ENCODE measurements at regions not wholly inside any gene's neighbourhood (a gene's known extent, or its start where the extent isn't known, plus 50 kb on each side); places are given as distances from the start of the nearest gene placed in this dataset.

DNA sequence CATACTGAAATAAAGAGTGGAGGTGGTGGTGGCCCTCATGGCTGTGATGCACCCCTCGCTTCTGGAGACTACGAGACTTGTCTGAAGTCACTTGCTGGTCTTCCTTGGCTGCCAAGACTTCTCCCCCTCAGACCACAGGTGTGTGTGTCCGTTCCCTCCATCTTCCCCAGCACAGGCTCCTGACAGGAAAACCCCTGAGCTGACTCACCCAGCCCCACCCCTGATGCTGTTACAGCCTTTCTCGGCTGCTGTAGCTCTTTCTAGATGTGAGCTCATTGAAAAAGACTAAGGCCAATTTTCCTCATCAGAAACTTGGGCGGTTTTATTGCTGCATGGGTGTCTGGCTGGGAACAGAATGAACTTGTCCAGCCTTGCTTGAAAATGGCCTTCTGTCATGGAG is 296.9 kb downstream of the TMEM114 start:
- TF ChIP-seq POLR2A (IDR thresholded peaks at IDR 0.05) = no peak
- TF ChIP-seq, protein P1, sequence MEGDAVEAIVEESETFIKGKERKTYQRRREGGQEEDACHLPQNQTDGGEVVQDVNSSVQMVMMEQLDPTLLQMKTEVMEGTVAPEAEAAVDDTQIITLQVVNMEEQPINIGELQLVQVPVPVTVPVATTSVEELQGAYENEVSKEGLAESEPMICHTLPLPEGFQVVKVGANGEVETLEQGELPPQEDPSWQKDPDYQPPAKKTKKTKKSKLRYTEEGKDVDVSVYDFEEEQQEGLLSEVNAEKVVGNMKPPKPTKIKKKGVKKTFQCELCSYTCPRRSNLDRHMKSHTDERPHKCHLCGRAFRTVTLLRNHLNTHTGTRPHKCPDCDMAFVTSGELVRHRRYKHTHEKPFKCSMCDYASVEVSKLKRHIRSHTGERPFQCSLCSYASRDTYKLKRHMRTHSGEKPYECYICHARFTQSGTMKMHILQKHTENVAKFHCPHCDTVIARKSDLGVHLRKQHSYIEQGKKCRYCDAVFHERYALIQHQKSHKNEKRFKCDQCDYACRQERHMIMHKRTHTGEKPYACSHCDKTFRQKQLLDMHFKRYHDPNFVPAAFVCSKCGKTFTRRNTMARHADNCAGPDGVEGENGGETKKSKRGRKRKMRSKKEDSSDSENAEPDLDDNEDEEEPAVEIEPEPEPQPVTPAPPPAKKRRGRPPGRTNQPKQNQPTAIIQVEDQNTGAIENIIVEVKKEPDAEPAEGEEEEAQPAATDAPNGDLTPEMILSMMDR (IDR thresholded peaks at IDR 0.05) = no peak
